Spinal cord (tissue), 9 donors: ENCODE measurements at regions not wholly inside any gene's neighbourhood (a gene's known extent, or its start where the extent isn't known, plus 50 kb on each side); places are given as distances from the start of the nearest gene placed in this dataset.

Experiments used
- DNase-seq, 6 donors: peaks; one replicate each; pipeline versions ENCODE4 v3.0.0 to v3.0.0-alpha.2; 2013 to 2015; ENCODE audit warnings: low spot score in 6 of 6, low read depth in 4 of 6
- H3K27ac ChIP-seq: one replicate; pipeline ENCODE4 v1.5.1; 2013; ENCODE audit warnings: low read depth, low read length, control low read depth
- H3K27me3 ChIP-seq: one replicate; pipeline ENCODE4 v1.6.1; 2013; ENCODE audit warnings: low read length; ENCODE audit not compliant: control insufficient read depth, insufficient read depth
- H3K36me3 ChIP-seq: one replicate; pipeline ENCODE4 v1.6.1; 2013; ENCODE audit warnings: low read length; ENCODE audit not compliant: control insufficient read depth, insufficient read depth
- H3K4me1 ChIP-seq: one replicate; pipeline ENCODE4 v1.6.1; 2013; ENCODE audit warnings: low read length; ENCODE audit not compliant: control insufficient read depth, insufficient read depth
- H3K4me3 ChIP-seq: one replicate; pipeline ENCODE4 v1.5.1; 2013; ENCODE audit warnings: low read depth, low read length, control low read depth
- H3K9me3 ChIP-seq: one replicate; pipeline ENCODE4 v1.6.1; 2013; ENCODE audit warnings: low read length; ENCODE audit not compliant: control insufficient read depth, insufficient read depth
- WGBS: methylation state at CpG from one replicate; pipeline ENCODE4 v1.1.5; 2013; ENCODE audit warnings: missing lambda C conversion rate; ENCODE audit not compliant: insufficient coverage; 5-methylcytosine and 5-hydroxymethylcytosine counted together
- donor health status: healthy.

DNA sequence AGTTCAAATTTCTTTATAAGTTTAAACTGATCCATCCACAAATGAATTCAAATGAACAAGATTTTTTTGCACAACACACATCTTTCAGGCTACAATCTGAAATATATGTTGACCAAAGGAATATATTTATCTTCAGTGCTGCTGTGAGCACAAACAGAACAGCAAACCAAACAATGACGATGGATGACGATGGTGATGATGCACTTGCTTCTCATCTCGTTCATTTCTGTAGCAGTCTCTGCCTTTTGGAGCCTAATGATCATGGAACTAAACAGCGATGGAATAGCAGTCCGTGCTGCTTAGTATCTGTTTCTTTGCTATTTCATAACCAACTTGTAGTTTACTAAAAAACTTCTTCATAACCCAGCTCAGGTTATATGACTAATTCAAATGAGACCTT is 220.7 kb upstream of the BLID start:
- peak in 1 of 6 donors; percentile 63 for DNase-seq
- Histone ChIP-seq H3K4me3 (no peak overlapping the region), H3K27me3 (no peaks in the 10 kb centered on the region), H3K4me1 (peaks cover 3% of the 10 kb centered on the region), H3K9me3 (no peaks in the 10 kb centered on the region), H3K27ac (peak overlapping the region; percentile 54), H3K36me3 (no peaks in the 10 kb centered on the region)
- WGBS = 79% methylated on average over 2 of the region's 5 CpGs

DNA sequence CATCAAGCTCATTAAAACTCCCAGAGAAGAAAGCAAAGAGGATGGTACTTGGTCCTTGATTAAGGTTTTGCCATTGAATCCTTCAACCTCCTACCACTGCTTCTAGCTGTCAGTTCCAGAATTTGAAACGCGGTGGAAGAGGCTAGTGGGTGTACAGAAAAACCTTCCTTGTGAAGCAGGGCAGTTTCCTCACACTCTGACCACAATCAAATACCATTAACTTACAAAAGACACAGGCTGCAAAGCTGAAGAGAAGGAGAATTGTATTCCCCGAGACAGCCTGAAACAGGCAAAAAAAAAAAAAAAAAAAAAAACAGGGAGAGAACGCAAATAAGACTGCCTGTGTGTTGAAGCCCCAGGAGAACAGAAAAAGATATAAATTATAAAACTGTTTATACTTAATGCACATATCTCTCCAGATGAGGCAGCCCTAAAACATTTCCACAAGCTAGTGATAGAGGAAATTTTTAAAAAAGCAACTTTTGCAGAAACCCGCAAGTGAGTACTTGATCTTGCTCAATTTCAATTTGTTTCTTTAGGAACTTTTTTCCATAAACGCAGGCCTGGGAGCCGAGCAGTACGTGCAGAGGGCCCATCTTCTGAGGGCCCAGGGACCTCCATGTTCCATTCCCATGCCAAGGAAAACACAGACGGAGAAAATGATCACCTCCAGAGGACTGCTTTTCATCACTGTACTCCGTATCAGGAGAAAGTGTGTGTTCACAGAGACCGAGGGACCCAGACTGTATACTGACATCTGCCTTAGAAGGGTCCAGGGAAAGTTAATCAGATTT is 218.7 kb upstream of the BLID start:
- Histone ChIP-seq H3K4me1 (peaks cover 3% of the 10 kb centered on the region), H3K4me3 (no peak overlapping the region), H3K9me3 (no peaks in the 10 kb centered on the region), H3K27ac (peak overlapping the region; percentile 79), H3K36me3 (no peaks in the 10 kb centered on the region), H3K27me3 (no peaks in the 10 kb centered on the region)
- WGBS = 57% methylated on average over 5 of the region's 11 CpGs
- DNase-seq = peak in 2 of 6 donors; percentile 46 to 52

DNA sequence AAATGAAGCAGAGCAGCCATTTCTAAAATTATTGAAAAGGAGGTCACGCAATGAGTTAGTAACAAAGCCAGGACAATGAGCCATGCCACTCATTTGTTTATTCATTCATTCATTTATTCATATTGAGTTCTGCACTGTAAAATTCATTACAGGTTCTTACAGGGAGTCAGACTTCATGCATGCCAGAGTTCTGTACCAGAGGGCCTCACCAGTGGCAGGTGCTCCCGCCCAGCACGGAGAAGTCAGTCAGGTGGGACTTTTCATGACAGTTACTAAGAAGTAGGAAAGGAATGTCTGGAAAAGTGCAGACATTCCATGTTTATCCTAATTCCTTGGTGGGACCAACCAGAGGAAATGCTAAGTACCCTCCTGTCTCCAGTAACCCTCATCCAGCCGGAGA is 217.5 kb upstream of the BLID start:
- Histone ChIP-seq H3K36me3 (no peaks in the 10 kb centered on the region), H3K27ac (peak overlapping the region; percentile 25)
- WGBS = 100% methylated on average over 3 of the region's 4 CpGs

DNA sequence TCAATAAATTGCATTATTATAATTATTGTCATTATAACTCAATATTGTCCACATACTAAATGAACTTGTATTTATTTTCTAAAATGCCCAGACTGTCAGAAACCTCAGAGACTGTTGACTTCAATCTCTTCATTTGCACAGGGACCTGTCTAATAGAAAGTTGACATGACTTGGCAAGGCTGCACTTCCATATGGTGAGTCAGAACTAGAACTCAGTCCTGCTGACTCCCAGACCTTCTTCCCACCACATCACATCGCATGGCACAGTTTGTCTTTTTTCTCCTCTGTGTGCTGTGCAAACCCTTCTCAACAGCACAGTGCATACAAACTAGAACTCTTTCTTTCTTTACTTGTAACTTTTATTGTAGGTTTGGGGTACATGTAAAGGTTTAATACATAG is 215.1 kb upstream of the BLID start:
- H3K27ac ChIP-seq = no peak overlapping the region
- peaks cover 3% of the 10 kb centered on the region for H3K4me1 ChIP-seq
- H3K27me3 ChIP-seq = no peaks in the 10 kb centered on the region
- H3K9me3 ChIP-seq = no peaks in the 10 kb centered on the region
- no peak overlapping the region for H3K4me3 ChIP-seq
- no peaks in the 10 kb centered on the region for H3K36me3 ChIP-seq
- WGBS = no CpG with 5 or more reads among the region's 1 CpG
- DNase-seq = no peak

More for the DNA sequence above, 217.5 kb upstream of the BLID start:
- H3K9me3 ChIP-seq = no peaks in the 10 kb centered on the region
- no peak for DNase-seq
- peaks cover 3% of the 10 kb centered on the region for H3K4me1 ChIP-seq
- H3K4me3 ChIP-seq = no peak overlapping the region
- no peaks in the 10 kb centered on the region for H3K27me3 ChIP-seq

DNA sequence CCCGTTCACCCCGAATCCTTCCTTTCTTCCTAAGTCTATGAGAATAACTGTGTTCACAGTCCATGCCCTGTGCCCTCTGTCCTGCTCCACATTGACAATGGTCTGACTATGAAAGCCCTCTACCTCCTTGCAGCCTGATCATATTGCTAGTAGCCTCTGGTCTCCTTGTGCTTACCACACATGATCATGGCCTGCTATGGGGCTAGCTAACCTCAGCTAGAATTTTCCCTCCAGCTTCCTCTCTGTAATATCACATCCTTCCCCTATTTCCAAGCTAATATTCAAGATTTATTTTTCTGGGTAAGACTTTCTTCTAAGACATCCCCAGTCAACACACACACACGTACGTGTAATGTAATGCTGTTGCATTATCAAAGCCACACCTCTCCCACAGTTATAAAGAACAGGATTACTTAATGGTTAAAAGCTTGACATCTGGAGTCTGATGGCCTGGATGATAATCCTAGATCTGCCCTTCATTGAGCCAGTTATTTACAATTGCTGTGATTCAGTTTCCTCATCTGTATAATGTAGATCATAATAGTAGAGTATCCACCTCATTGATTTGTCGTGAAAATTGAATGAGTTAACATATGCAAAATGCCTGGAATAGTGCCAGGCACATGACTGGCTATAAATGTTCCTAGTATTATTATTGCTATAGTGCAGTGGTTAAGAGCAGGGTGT is 214.4 kb upstream of the BLID start:
- no peaks in the 10 kb centered on the region for H3K27me3 ChIP-seq
- WGBS = 86% methylated on average over 2 of the region's 5 CpGs
- peaks cover 3% of the 10 kb centered on the region for H3K4me1 ChIP-seq
- no peak overlapping the region for H3K4me3 ChIP-seq
- H3K9me3 ChIP-seq = no peaks in the 10 kb centered on the region
- no peak for DNase-seq
- H3K36me3 ChIP-seq = no peaks in the 10 kb centered on the region
- H3K27ac ChIP-seq = no peak overlapping the region

DNA sequence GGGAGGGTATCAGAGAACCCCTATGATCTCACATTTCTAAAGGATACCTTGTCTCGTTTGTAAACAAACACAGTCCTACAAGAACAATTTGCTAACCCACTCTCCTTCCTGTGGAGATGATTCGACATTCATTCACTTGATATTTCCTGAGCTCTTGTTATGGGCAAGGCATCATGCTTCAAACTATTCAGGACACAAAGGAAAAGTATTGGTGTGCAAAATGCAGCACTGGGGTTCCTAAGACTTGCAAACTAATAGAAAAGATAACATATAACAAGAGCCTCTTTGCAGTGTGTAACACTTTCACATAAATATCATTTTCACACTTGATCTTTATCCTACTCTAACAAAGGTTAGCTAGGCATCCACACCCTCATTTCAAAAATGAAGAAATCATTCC is 211.5 kb upstream of the BLID start:
- H3K4me3 ChIP-seq = no peak overlapping the region
- H3K36me3 ChIP-seq = no peaks in the 10 kb centered on the region
- DNase-seq = no peak
- WGBS = no CpG with 5 or more reads among the region's 2 CpGs
- no peak overlapping the region for H3K27ac ChIP-seq
- no peaks in the 10 kb centered on the region for H3K27me3 ChIP-seq
- no peaks in the 10 kb centered on the region for H3K4me1 ChIP-seq
- H3K9me3 ChIP-seq = no peaks in the 10 kb centered on the region

DNA sequence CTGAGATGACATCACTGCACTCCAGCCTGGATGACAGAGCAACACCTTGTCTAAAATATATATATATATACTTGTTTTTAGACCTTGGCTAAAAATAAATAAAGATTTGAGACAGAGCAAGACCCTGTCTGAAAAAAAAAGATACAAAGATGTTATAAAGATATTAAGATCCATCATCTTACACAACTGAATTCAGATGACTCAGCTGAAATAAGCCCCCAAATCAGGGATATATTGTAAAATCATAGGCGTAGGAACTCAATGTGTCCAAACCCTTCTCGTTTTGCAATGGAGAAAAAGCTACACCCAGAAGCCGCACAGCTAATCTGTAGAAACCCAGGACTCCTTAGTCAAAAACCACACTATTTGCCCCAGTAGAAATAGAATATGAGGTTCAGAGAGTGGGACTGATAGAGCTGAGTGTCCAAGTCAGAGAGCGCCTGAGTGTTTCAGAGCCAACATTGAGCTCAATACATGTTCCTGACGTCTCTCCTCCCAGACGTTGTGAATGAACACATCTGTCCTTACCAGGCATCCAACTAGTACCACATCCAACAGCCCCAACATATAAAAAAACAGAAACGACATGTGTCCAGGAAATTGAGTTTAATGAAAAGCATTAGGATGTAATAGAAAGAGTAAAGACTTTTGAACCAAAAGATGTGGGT is 207.9 kb upstream of the BLID start:
- Histone ChIP-seq H3K36me3 (no peaks in the 10 kb centered on the region), H3K9me3 (no peaks in the 10 kb centered on the region), H3K4me1 (peaks cover 10% of the 10 kb centered on the region), H3K4me3 (no peak overlapping the region), H3K27me3 (no peaks in the 10 kb centered on the region), H3K27ac (no peak overlapping the region)
- WGBS = no CpG with 5 or more reads among the region's 7 CpGs
- no peak for DNase-seq

DNA sequence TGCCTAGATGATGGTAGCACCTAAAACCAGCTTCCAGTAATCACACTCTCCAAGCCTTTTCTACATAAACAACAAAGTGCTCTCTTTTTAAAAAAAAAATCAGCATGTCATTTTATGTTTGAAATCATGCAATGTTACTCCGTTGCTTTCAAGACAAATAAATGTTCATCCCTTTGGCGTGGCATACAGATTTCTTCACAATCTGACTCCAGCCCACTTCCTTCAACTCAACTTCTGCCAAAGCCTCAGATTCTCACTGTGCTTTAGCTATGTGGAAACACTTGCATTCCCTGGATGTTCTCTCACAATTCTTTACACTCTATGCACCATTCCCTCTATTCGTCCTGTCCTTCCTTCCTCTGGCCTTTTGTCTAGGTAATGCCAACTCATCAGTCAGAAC is 206.3 kb upstream of the BLID start:
- Histone ChIP-seq H3K9me3 (no peaks in the 10 kb centered on the region), H3K27ac (peak overlapping the region; percentile 44), H3K4me3 (no peak overlapping the region), H3K36me3 (no peaks in the 10 kb centered on the region), H3K4me1 (peaks cover 22% of the 10 kb centered on the region), H3K27me3 (no peaks in the 10 kb centered on the region)
- DNase-seq = peak in 2 of 6 donors; percentile 23 to 51
- WGBS = 45% methylated on average over 3 of the region's 3 CpGs

DNA sequence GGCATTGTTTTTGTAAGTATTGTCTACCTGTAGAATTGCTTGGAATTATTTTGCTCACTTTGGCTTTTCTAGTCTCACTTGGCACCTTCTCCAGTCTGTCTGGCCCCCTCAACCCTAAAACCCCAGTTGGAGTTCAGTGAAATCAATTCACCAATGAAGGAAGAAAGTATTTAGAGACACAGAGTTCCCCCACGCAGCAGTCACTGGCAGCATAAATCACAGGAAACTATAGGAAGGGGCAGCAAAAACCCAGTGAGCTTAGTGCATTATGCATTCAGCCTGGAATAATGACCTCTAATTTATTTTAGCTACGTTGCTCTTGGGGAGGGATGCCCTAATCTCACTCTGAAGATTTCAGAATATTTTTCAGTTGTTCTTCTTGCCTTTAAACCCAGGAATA is 204.7 kb upstream of the BLID start:
- H3K36me3 ChIP-seq = no peaks in the 10 kb centered on the region
- WGBS = 0% methylated on average over 1 of the region's 2 CpGs
- no peak overlapping the region for H3K4me3 ChIP-seq
- H3K4me1 ChIP-seq = peaks cover 22% of the 10 kb centered on the region
- DNase-seq = peak in 2 of 6 donors; percentile 27 to 84
- peak overlapping the region; percentile 70 for H3K27ac ChIP-seq
- no peaks in the 10 kb centered on the region for H3K27me3 ChIP-seq
- no peaks in the 10 kb centered on the region for H3K9me3 ChIP-seq
